ENCODE measurements at regions not wholly inside any gene's neighbourhood (a gene's known extent, or its start where the extent isn't known, plus 50 kb on each side); places are given as distances from the start of the nearest gene placed in this dataset.

GRCh38 chr1:216815260-216816131 is 92.3 kb upstream of the ESRRG start:
- Histone ChIP-seq H3K4me3 (ENCODE audit: low read length in 3 of 3) (no peak overlapping the region), H3K27me3 (ENCODE audit: control insufficient read depth, insufficient read depth, low read length) (no peaks in the 10 kb centered on the region), H3K27ac (ENCODE audit: low read depth in 2 of 2, low read length in 2 of 2) (no peak overlapping the region), H3K4me1 (ENCODE audit: control insufficient read depth in 2 of 3, insufficient read depth in 2 of 3, low read depth in 1 of 3, low read length in 3 of 3) (peaks cover 3 to 20% (median 5%) of the 10 kb centered on the region in 3 donors), H3K9ac (ENCODE audit: low read length in 3 of 3) (peak overlapping the region in 1 of 3 donors; percentile 22), H3K36me3 (ENCODE audit: control insufficient read depth in 2 of 3, insufficient read depth in 3 of 3, low read length in 3 of 3) (no peaks in the 10 kb centered on the region), H3K9me3 (ENCODE audit: control insufficient read depth in 2 of 3, insufficient read depth in 1 of 3, low read length in 3 of 3) (no peaks in the 10 kb centered on the region)
- DNase-seq, result peak in 4 of 5 donors; percentile 79 to 94 (median 90)
- intact Hi-C loops (cut with DNase I), result no loop called here
- no peak for FAIRE-seq
- TF ChIP-seq CTCF (IDR thresholded peaks at IDR 0.05; ENCODE audit: borderline replicate concordance, extremely low read depth, insufficient read depth), result no peak

- intact Hi-C loops (cut with DNase I), result no loop called here
- DNase-seq, result no peak
- no peaks in the 10 kb centered on the region for H3K27me3 ChIP-seq (ENCODE audit: control insufficient read depth, insufficient read depth, low read length)
- H3K4me1 ChIP-seq (ENCODE audit: control insufficient read depth in 2 of 3, insufficient read depth in 2 of 3, low read depth in 1 of 3, low read length in 3 of 3), result peaks cover 3 to 20% (median 5%) of the 10 kb centered on the region in 3 donors
- no peaks in the 10 kb centered on the region for H3K36me3 ChIP-seq (ENCODE audit: control insufficient read depth in 2 of 3, insufficient read depth in 3 of 3, low read length in 3 of 3)
- TF ChIP-seq CTCF (IDR thresholded peaks at IDR 0.05; ENCODE audit: borderline replicate concordance, extremely low read depth, insufficient read depth), result no peak
- H3K4me3 ChIP-seq (ENCODE audit: low read length in 3 of 3), result no peak overlapping the region
- H3K27ac ChIP-seq (ENCODE audit: low read depth in 2 of 2, low read length in 2 of 2), result no peak overlapping the region
- H3K9me3 ChIP-seq (ENCODE audit: control insufficient read depth in 2 of 3, insufficient read depth in 1 of 3, low read length in 3 of 3), result no peaks in the 10 kb centered on the region
- no peak for FAIRE-seq
- H3K9ac ChIP-seq (ENCODE audit: low read length in 3 of 3), result peak overlapping the region in 1 of 3 donors; percentile 22
Measured at GRCh38 chr1:216814576-216815259, 91.5 kb upstream of the ESRRG start.

GRCh38 chr1:216812966-216813365 is 89.7 kb upstream of the ESRRG start:
- DNase-seq (no peak), FAIRE-seq (no peak)
- intact Hi-C loops (cut with DNase I), result no loop called here

More at GRCh38 chr1:216812966-216813365, 89.7 kb upstream of the ESRRG start:
- TF ChIP-seq CTCF (IDR thresholded peaks at IDR 0.05; ENCODE audit: borderline replicate concordance, extremely low read depth, insufficient read depth), result no peak
- H3K9me3 ChIP-seq (ENCODE audit: control insufficient read depth in 2 of 3, insufficient read depth in 1 of 3, low read length in 3 of 3), result no peaks in the 10 kb centered on the region
- H3K4me3 ChIP-seq (ENCODE audit: low read length in 3 of 3), result no peak overlapping the region
- no peak overlapping the region for H3K9ac ChIP-seq (ENCODE audit: low read length in 3 of 3)
- H3K4me1 ChIP-seq (ENCODE audit: control insufficient read depth in 2 of 3, insufficient read depth in 2 of 3, low read depth in 1 of 3, low read length in 3 of 3), result peaks cover 3 to 20% (median 5%) of the 10 kb centered on the region in 3 donors
- H3K27ac ChIP-seq (ENCODE audit: low read depth in 2 of 2, low read length in 2 of 2), result no peak overlapping the region
- no peaks in the 10 kb centered on the region for H3K27me3 ChIP-seq (ENCODE audit: control insufficient read depth, insufficient read depth, low read length)
- H3K36me3 ChIP-seq (ENCODE audit: control insufficient read depth in 2 of 3, insufficient read depth in 3 of 3, low read length in 3 of 3), result no peaks in the 10 kb centered on the region

Measured in kidney (tissue), 13 donors.